Hematopoietic multipotent progenitor cell treated with erythropoietin and hydrocortisone succinate and interleukin-3 and kit ligand, for 15 days (in vitro differentiated cells): ENCODE measurements at regions not wholly inside any gene's neighbourhood (a gene's known extent, or its start where the extent isn't known, plus 50 kb on each side); places are given as distances from the start of the nearest gene placed in this dataset.

Source experiments
- DNase-seq: peaks from one replicate; pipeline ENCODE4 v3.0.0-alpha.2; 2015; ENCODE audit warnings: low spot score

GRCh38 chr20:40806929-40807820 lies 118.1 kb upstream of the MAFB start:
- no peak for DNase-seq

DNA sequence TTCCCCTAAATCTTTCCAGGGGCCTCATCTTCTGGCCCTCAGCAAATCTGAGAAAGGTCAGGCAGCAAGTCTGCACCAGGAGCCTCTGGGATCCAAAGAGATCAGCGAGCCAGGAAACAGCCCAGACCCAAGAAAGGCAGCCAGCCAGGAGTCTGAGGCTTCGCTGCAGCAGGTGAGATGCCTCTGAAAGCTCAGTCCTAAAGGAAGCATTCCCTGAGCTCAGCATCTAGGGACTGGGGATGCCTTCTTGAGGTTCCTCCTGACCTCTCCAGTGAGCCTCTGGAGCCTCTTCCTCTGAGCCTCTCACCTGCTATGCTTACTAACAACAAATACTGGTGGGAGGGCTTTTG lies 118.8 kb upstream of the MAFB start:
- DNase-seq = no peak

DNA sequence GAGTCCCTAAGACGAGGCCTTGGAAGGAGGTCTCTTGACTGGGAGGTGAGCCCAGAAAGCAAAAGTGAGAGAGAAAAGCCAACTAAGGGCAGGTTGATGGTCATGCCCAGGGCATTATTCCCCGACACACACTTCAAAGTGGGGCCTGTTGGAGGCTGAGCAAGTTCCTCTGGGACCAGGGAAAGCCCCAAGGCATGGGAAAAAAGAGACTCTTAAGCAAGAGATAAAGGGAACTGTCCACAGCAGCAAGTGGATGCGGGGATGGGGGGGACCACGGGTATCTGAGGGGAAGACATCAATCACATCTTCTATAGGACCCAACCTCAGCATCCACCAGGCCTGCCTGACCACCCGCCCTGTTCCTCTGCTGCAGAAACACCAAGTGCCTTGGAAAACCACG lies 119.9 kb upstream of the MAFB start:
- no peak for DNase-seq

DNA sequence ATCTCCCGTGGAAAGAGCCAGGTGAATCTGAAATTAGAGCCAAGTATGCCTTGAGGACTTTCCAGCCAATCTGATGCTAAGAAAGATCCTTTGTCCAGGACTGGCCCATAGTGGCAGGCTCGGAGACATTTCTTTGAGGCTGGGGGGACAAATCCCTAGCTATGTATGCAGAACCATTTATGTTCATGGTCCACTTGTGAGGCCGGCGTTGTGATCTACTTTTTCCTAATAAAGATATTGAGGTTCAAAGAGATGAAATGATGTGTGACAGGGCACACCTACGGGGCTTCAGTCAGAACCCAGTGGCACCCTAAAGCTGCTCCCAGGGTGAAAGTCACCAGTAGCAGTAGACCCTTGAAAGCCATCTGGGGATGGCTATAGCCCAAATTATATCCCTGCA lies 120.3 kb upstream of the MAFB start:
- no peak for DNase-seq

DNA sequence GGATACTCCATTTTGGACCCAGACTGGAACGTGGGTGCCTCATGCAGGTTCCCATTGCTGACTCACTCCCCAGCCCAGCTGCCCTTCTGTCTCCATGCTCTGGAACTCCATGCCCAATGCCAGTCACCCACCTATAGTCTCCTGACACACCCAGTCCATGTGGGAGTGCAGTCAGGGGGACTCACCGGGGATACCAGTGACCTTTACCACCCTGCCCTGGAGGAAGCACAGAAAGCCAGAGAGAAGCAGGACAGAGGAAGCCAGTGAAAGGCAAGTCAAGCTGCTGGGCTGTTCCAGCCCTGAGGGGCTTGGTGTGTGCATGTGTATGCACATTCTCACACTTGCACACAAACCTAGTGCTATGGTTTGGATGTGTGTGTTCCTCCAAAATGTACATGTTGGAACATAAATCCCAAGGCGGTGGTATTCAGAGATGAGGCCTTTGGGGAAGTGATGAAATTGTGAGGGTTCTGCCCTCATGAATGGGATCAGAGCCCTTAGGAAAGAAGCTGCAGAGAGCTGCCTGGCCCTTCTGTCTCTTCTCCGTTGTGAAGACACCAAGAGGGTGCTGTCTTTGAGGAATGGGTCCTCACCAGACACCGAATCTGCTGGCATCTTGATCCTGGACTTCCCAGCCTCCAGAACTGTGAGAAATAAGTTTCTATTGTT lies 121.4 kb upstream of the MAFB start:
- no peak for DNase-seq

- DNase-seq = no peak
Measured at GRCh38 chr20:40811004-40811403, 122.0 kb upstream of the MAFB start.

DNA sequence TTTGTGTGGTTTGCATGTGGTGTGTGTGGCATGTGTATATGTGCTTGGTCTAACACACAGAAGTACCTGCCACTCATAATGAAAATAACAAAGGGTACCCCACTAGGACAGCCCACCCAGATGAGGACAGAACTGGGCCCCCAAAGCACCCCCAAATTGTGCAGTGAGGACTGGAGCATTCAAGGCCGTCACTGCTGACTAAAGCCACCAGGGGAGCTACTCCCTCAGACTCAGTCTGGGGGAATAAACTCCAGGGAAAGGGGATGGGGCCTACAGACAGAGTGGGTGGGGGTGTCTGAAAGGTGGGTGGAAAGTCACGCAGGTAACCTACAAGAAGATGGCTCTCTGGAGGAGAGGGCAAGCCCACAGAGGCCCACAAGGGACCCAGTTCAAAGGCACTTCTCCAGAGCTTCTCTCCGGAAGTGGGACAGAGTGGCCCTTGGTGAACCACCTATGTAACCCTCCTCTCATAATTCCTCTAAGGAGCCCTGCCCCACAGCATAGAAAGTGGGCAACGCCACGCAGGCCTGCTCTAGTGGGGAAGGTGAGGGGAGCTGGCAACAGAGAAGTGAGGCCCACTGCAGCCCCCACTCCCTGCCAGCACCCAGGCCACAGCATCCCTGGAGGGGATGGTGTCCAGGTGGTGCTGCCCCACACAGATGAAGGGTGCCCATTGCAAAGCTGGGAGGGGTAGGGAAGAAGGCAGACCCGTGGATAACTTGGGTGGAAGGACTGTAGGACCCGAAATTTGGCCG lies 122.8 kb upstream of the MAFB start:
- DNase-seq = no peak

- DNase-seq = no peak
Measured at GRCh38 chr20:40812415-40812925, 123.4 kb upstream of the MAFB start.

GRCh38 chr20:40813029-40813431 lies 124.0 kb upstream of the MAFB start:
- no peak for DNase-seq

GRCh38 chr20:40813708-40814630 lies 124.9 kb upstream of the MAFB start:
- no peak for DNase-seq

DNA sequence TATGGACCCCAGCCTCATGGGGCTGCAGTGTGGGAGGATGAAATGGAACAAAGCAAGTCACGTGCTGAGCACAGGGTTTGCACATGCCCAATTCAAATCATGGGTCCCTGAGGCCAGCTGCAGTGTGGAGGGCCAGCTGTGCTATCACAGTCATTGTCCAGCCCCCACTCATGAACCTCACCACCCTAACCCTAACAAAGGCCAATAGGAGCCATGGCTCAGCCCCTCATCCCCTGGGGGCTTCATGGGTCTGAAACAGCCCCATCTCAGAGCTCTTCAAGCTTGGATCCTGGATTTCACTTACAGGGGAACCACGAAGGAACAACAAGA lies 125.6 kb upstream of the MAFB start:
- DNase-seq = no peak

- no peak for DNase-seq
Measured at GRCh38 chr20:40815156-40816038, 126.4 kb upstream of the MAFB start.

GRCh38 chr20:40816039-40816352 lies 127.0 kb upstream of the MAFB start:
- DNase-seq = no peak

DNA sequence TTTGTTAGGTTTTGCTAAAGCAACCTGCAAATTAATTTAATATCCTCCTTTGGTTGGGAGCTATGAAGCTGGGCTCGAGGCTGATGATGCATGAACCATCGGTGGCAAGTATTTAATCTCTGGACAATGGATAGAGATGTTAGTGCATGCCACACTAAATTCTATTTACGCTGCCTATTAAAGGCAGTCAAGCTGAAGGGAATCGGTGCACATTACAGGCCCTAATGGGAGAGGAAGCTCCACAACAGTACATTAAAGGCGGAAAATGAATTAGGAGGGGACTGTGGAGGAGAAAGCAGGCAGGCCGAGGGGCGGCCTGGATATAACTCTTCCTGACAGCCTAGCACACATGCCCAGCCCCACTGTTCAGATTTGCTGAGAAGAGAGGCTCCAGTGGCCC lies 132.4 kb upstream of the MAFB start:
- no peak for DNase-seq

DNA sequence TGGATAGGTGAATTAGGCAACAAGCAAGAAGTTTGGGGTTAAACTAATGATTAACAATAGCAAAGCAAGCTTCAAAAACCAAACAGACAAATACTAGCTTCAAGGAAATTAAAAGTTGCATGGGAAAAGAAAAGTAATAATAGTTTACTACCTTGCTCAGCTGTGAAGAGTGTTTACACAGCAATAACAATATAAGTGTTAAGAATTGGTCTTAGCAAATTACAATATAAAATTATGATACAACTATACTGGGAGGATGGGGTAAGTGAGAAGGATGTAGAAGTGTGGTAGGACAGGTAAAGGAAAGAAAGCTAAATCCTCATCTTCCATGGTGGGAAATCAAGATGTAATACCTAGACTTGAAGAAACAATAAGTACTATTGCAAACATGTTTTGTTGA lies 137.7 kb upstream of the MAFB start:
- DNase-seq = no peak

GRCh38 chr20:40835321-40835720 lies 146.3 kb upstream of the MAFB start:
- no peak for DNase-seq

GRCh38 chr20:40838509-40838908 lies 149.5 kb upstream of the MAFB start:
- DNase-seq = no peak

DNA sequence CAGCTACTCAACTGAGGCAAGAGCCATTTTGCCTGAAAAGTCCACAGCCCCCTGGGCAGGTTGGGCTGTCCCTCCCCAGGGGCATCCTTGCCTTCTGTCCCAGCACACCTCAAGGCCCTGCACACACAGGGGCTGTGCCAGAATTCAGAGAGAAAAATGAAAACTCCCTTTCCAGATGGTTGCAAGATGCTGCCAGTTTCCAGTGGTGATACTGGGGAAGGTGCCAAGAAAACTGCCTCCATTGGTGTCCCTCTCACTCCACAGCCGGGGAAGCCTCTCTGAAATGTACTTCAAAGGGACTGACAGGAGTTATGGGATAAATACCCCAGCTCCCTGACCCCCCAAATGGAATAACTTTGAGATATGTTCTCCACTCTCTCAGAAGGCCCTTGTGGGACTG lies 154.2 kb upstream of the MAFB start:
- no peak for DNase-seq

- DNase-seq = no peak
Measured at GRCh38 chr20:40844332-40844731, 155.3 kb upstream of the MAFB start.

DNA sequence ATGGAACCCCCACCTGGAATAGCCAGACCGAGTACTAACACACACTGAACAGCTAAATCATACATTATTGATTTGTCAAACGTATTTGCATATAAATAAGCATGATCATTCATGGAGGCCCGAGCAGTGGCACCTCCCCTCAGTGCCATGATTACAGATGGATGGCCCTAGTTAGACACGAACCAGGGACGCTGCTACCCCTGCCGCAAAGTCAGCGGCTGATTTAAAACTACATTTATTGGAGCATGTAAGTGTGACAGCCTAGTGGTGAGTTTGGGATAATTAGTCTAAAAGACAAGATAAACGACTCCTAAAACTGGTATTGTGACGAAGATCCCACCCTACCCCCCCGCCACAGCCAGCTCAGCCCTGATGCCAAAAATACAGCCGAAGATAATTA lies 159.1 kb upstream of the MAFB start:
- DNase-seq = no peak

DNA sequence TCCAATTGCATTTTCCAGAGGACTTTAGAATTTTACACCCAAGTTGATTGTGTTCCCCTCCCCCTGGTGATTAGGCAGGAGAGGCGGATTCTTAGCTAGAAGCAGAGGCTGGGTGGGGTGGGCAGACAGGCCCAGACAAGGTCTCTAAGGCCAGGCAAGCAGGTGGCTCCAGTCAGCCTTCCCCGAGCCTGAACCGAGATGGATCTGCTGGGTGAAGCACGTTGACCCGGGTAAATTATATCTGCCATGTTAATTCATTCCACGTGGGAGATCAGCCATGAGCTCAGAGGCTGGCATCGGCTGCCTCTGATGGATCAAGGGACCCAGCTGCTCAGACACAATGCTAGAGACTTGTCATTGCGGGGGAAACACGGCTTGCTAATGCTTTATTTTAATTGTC lies 159.5 kb upstream of the MAFB start:
- no peak for DNase-seq
